SK-N-SH (cell line): ENCODE measurements at regions not wholly inside any gene's neighbourhood (a gene's known extent, or its start where the extent isn't known, plus 50 kb on each side); places are given as distances from the start of the nearest gene placed in this dataset.

Experiments used
- CTCF ChIA-PET: fragments of 300-600, 350-600 bp; formaldehyde crosslinking; extraction: SDS; loops from one replicate; lab custom pipeline; 2021; lab: Yijun Ruan, JAX
- POLR2A ChIA-PET: fragments of 350-600 bp; sonication (Branson Sonifier 250); formaldehyde crosslinking; extraction: SDS; loops from one replicate; lab custom pipeline; 2020; ENCODE audit warnings: antibody characterized with exemption, inconsistent platforms; lab: Yijun Ruan, JAX
- DNase-seq: peaks from one replicate; pipeline ENCODE4 v3.0.0; 2012
- H2AFZ ChIP-seq: fragments of 200-600 bp; sonication (generic); 2 replicates; pipeline ENCODE4 v1.8.1; 2016; ENCODE audit warnings: antibody characterized with exemption, mild to moderate bottlenecking, low read depth
- H3F3A ChIP-seq: fragments of 200-600 bp; sonication (generic); replicated peaks from 2 replicates; pipeline ENCODE3; 2016; ENCODE audit warnings: antibody characterized with exemption, mild to moderate bottlenecking; ENCODE audit not compliant: insufficient read depth
- H3K27ac ChIP-seq, 2 experiments: fragments of 200-500 bp in 1 of 2; fragments of 200-600 bp in 1 of 2; sonication (Bioruptor generic) in 1 of 2; sonication (generic), shearing (Covaris generic) in 1 of 2; 2 replicates each; pipeline versions ENCODE4 v1.5.1 to v1.6.1; 2014 to 2016; ENCODE audit warnings: low read depth in 2 of 2, inconsistent platforms in 1 of 2, low read length in 1 of 2, mild to moderate bottlenecking in 1 of 2, mixed read lengths in 1 of 2
- H3K27me3 ChIP-seq: fragments of 200-600 bp; sonication (generic), shearing (Covaris generic); 2 replicates; pipeline ENCODE4 v1.6.1; 2016; ENCODE audit warnings: mixed run types; ENCODE audit not compliant: insufficient read depth
- H3K36me3 ChIP-seq, 2 experiments: fragments of 200-500 bp in 1 of 2; fragments of 200-600 bp in 1 of 2; sonication (Bioruptor generic) in 1 of 2; sonication (generic) in 1 of 2; replicated peaks in 1 of 2; 2 replicates each; pipeline versions ENCODE3 to v1.5.1; 2014 to 2016; ENCODE audit warnings: low read length in 1 of 2, mild to moderate bottlenecking in 1 of 2; ENCODE audit not compliant: insufficient read depth in 2 of 2, control insufficient read depth in 1 of 2
- H3K4me1 ChIP-seq, 2 experiments: fragments of 200-500 bp in 1 of 2; fragments of 200-600 bp in 1 of 2; sonication (Bioruptor generic) in 1 of 2; sonication (generic), shearing (Covaris generic) in 1 of 2; 2 replicates each; pipeline versions ENCODE4 v1.5.1 to v1.6.1; 2014 to 2016; ENCODE audit warnings: low read depth in 1 of 2, low read length in 1 of 2, mixed run types in 1 of 2; ENCODE audit not compliant: insufficient read depth in 2 of 2, control insufficient read depth in 1 of 2
- H3K4me2 ChIP-seq: fragments of 200-600 bp; sonication (generic), shearing (Covaris generic); 2 replicates; pipeline ENCODE4 v1.6.1; 2017; ENCODE audit warnings: mixed run types
- H3K4me3 ChIP-seq, 2 experiments: fragments of 200-500 bp in 1 of 2; fragments of 200-600 bp in 1 of 2; sonication (Bioruptor generic) in 1 of 2; sonication (generic), shearing (Covaris generic) in 1 of 2; 2 replicates each; pipeline versions ENCODE4 v1.5.1 to v1.8.1; 2014 to 2016; ENCODE audit warnings: low read depth in 2 of 2, inconsistent platforms in 1 of 2, low read length in 1 of 2, mild to moderate bottlenecking in 1 of 2, mixed read lengths in 1 of 2, moderate library complexity in 1 of 2
- H3K79me2 ChIP-seq: fragments of 200-600 bp; sonication (generic); 2 replicates; pipeline ENCODE4 v1.8.1; 2017; ENCODE audit warnings: mild to moderate bottlenecking; ENCODE audit not compliant: insufficient read depth
- H3K9ac ChIP-seq: fragments of 200-600 bp; sonication (generic); 2 replicates; pipeline ENCODE4 v1.6.1; 2017; ENCODE audit warnings: mixed run types
- H3K9me2 ChIP-seq: fragments of 200-600 bp; sonication (generic); 2 replicates; pipeline ENCODE4 v1.6.1; 2017; ENCODE audit warnings: mixed run types
- H3K9me3 ChIP-seq: fragments of 200-600 bp; sonication (generic); 2 replicates; pipeline ENCODE4 v1.6.1; 2017; ENCODE audit warnings: mixed run types, mild to moderate bottlenecking, moderate library complexity
- H4K20me1 ChIP-seq: fragments of 200-600 bp; sonication (generic); 2 replicates; pipeline ENCODE4 v1.6.1; 2017; ENCODE audit warnings: mild to moderate bottlenecking, mixed run types; ENCODE audit not compliant: insufficient read depth
- CTCF ChIP-seq: fragments of 200-600 bp; sonication (generic); IDR thresholded peaks from 2 replicates; pipeline ENCODE4 v1.6.1; 2017; ENCODE audit warnings: antibody characterized with exemption, mild to moderate bottlenecking, moderate library complexity
- ELF1 ChIP-seq: IDR thresholded peaks from 2 replicates; pipeline ENCODE4 v1.4.0; 2012
- EP300 ChIP-seq, 2 experiments: IDR thresholded peaks; 2 replicates each; pipeline versions ENCODE4 v1.4.0 to v1.6.1; 2012; ENCODE audit warnings: borderline replicate concordance in 1 of 2, low read depth in 1 of 2, low read length in 1 of 2
- EZH2phosphoT487 ChIP-seq: fragments of 200-600 bp; sonication (generic); IDR thresholded peaks from 2 replicates; pipeline ENCODE4 v1.6.1; 2017; ENCODE audit warnings: low read depth, mixed run types, mild to moderate bottlenecking, antibody characterized with exemption, moderate library complexity, borderline replicate concordance
- FOXM1 ChIP-seq: IDR thresholded peaks from 2 replicates; pipeline ENCODE4 v1.4.0; 2012; ENCODE audit warnings: low read depth, mild to moderate bottlenecking
- JUND ChIP-seq: IDR thresholded peaks from 2 replicates; pipeline ENCODE4 v1.4.0; 2012
- NRF1 ChIP-seq: IDR thresholded peaks from 2 replicates; pipeline ENCODE4 v1.6.1; 2012; ENCODE audit warnings: low read depth, mild to moderate bottlenecking, low read length
- PBX3 ChIP-seq: IDR thresholded peaks from 2 replicates; pipeline ENCODE4; 2012
- RAD21 ChIP-seq: IDR thresholded peaks from 2 replicates; pipeline ENCODE4 v1.6.1; 2012; ENCODE audit warnings: mild to moderate bottlenecking, low read length
- RCOR1 ChIP-seq: fragments of 150-350 bp; IDR thresholded peaks from 2 replicates; pipeline ENCODE4 v1.6.1; 2017; ENCODE audit warnings: antibody characterized with exemption, low read length
- REST ChIP-seq: IDR thresholded peaks from 2 replicates; pipeline ENCODE4 v1.6.1; 2012; ENCODE audit warnings: mild to moderate bottlenecking, low read depth, low read length, moderate library complexity
- TCF12 ChIP-seq: IDR thresholded peaks from 2 replicates; pipeline ENCODE4 v1.4.0; 2012
- USF1 ChIP-seq: IDR thresholded peaks from 2 replicates; pipeline ENCODE4 v1.4.0; 2012; ENCODE audit warnings: low read depth, borderline replicate concordance
- USF2 ChIP-seq: fragments of 150-350 bp; IDR thresholded peaks from 2 replicates; pipeline ENCODE4 v1.6.1; 2017; ENCODE audit warnings: antibody characterized with exemption, low read length, low read depth, borderline replicate concordance
- ZBTB33 ChIP-seq: IDR thresholded peaks from 2 replicates; pipeline ENCODE4 v1.4.0; 2012; ENCODE audit warnings: low read depth, borderline replicate concordance
- WGBS: methylation state at CpG from one replicate; pipeline ENCODE4 v1.1.6; 2017; ENCODE audit warnings: low lambda C conversion rate; 5-methylcytosine and 5-hydroxymethylcytosine counted together

- TF ChIP-seq REST = no peak
Measured at GRCh38 chrX:22760513-22761057, 239.2 kb upstream of the DDX53 start (continued).

GRCh38 chrX:22788221-22788620 lies 211.5 kb upstream of the DDX53 start:
- H3K36me3 ChIP-seq = no peaks in the 10 kb centered on the region
- no peaks in the 10 kb centered on the region for H4K20me1 ChIP-seq
- H3K79me2 ChIP-seq = no peaks in the 10 kb centered on the region
- H3K9me3 ChIP-seq = no peaks in the 10 kb centered on the region
- no peak overlapping the region for H3K27ac ChIP-seq
- POLR2A ChIA-PET = no interaction called here
- H3K4me1 ChIP-seq = no peaks in the 10 kb centered on the region
- 18% methylated on average over 2 of the region's 2 CpGs for WGBS
- no peak overlapping the region for H3K4me3 ChIP-seq
- H3K9me2 ChIP-seq = no peaks in the 10 kb centered on the region
- CTCF ChIA-PET = no interaction called here
- TF ChIP-seq ZBTB33 (no peak), PBX3 (no peak), EP300 (IDR thresholded peaks at IDR 0.05; ENCODE audit: borderline replicate concordance in 1 of 2, low read depth in 1 of 2, low read length in 1 of 2) (no peak), USF2 (no peak), EZH2phosphoT487 (no peak), FOXM1 (no peak), NRF1 (no peak), JUND (no peak), RAD21 (no peak), CTCF (no peak), USF1 (no peak), TCF12 (no peak), RCOR1 (no peak), ELF1 (no peak)
- no peaks in the 10 kb centered on the region for H3K27me3 ChIP-seq
- H3K9ac ChIP-seq = no peak overlapping the region
- no peak overlapping the region for H3K4me2 ChIP-seq
- no peaks in the 10 kb centered on the region for H3F3A ChIP-seq
- no peak overlapping the region for H2AFZ ChIP-seq
- no peak for DNase-seq
